GM12892 (cell line): ENCODE measurements at regions not wholly inside any gene's neighbourhood (a gene's known extent, or its start where the extent isn't known, plus 50 kb on each side); places are given as distances from the start of the nearest gene placed in this dataset.
"Not testable (repeated sequence)": the region's sequence is repeated elsewhere in the genome, so short reads cannot be mapped to it uniquely, and the experiment has no call there.

Experiments
- POLR2A ChIP-seq: IDR thresholded peaks from 2 replicates; pipeline ENCODE4 v1.6.1; 2011; ENCODE audit warnings: low read depth, low read length, control low read depth
- POLR2AphosphoS5 ChIP-seq: IDR thresholded peaks from 2 replicates; pipeline ENCODE4 v1.6.1; 2011; ENCODE audit warnings: low read depth, low read length, control low read depth
- TAF1 ChIP-seq: IDR thresholded peaks from 2 replicates; pipeline ENCODE4 v1.6.1; 2011; ENCODE audit warnings: low read depth, mild to moderate bottlenecking, control low read depth, low read length, borderline replicate concordance

- TF ChIP-seq POLR2AphosphoS5, POLR2A, TAF1: not testable (repeated sequence)
Measured at GRCh38 chr5:2151301-2151888, 268.7 kb upstream of the IRX4 start.
